BE2C (cell line): ENCODE measurements at regions not wholly inside any gene's neighbourhood (a gene's known extent, or its start where the extent isn't known, plus 50 kb on each side); places are given as distances from the start of the nearest gene placed in this dataset.
A peak's percentile ranks its signal among the peaks of the same experiment; 100 is the strongest.

Experiments used
- DNase-seq: peaks from one replicate; pipeline ENCODE4 v3.0.0-alpha.2; 2020
- H3K27me3 ChIP-seq: fragments of 250-450 bp; sonication (Bioruptor Pico); 2 replicates; pipeline ENCODE4 v1.5.1; 2020; ENCODE audit warnings: mild to moderate bottlenecking
- H3K36me3 ChIP-seq: fragments of 250-450 bp; sonication (Bioruptor Pico); 2 replicates; pipeline ENCODE4 v1.5.1; 2020; ENCODE audit warnings: mild to moderate bottlenecking
- H3K4me1 ChIP-seq: fragments of 250-450 bp; sonication (Bioruptor Pico); 2 replicates; pipeline ENCODE4 v1.5.1; 2020
- H3K4me3 ChIP-seq: 2 replicates; pipeline ENCODE4 v1.5.1; 2011; ENCODE audit warnings: low read depth, low read length
- H3K9me3 ChIP-seq: fragments of 250-450 bp; sonication (Bioruptor Pico); 2 replicates; pipeline ENCODE4 v1.5.1; 2020
- CTCF ChIP-seq: IDR thresholded peaks from 2 replicates; pipeline ENCODE4 v1.5.1; 2012; ENCODE audit warnings: mild to moderate bottlenecking, low read depth, low read length

DNA sequence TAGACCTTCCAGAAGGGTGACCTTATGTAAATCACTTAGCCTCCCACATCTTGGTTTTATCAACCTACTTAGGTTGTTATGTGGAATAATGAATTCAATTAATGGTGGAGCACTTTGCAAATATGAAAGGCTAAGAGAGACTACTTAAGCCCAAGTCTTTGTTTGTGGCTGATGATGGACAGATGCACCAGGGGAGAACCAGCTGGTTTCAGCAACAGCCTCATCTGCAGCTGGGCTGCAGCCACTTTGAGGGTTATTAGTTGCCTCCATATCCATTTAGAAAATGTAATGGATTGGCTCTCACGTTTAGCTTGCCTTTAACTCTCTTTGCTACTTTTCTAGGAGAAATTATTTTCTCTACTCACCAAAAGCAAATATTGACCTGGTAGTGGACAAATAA lies 146.6 kb downstream of the ESM1 start:
- no peaks in the 10 kb centered on the region for H3K9me3 ChIP-seq
- peaks cover 5% of the 10 kb centered on the region; the same call in 1 of the 2 replicates for H3K4me1 ChIP-seq
- no peaks in the 10 kb centered on the region for H3K27me3 ChIP-seq
- no peaks in the 10 kb centered on the region for H3K36me3 ChIP-seq
- no peak overlapping the region for H3K4me3 ChIP-seq
- DNase-seq = peak; percentile 37
- TF ChIP-seq CTCF = no peak

DNA sequence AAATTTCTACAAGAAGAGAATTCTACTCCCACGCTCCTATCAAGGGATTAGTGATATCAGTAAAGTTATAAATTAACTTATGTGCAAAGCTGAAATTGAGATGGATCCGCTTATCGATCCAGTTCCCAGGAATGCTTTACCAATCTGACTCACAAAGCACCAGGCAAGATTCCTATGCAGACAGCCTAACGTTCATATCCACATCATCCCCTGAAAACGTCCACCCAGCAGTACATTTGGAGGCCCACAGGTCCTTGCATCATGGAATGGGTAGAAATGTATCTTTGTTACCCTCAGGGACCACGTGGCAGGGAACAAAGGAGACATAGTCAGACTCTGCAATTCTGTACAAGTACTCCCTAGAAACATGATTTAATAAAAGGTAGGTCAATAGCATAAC lies 147.4 kb downstream of the ESM1 start:
- no peak overlapping the region for H3K4me3 ChIP-seq
- DNase-seq = no peak
- no peak for TF ChIP-seq CTCF
- H3K9me3 ChIP-seq = no peaks in the 10 kb centered on the region
- H3K27me3 ChIP-seq = no peaks in the 10 kb centered on the region
- peaks cover 5% of the 10 kb centered on the region; the same call in 1 of the 2 replicates for H3K4me1 ChIP-seq
- no peaks in the 10 kb centered on the region for H3K36me3 ChIP-seq

GRCh38 chr5:54837093-54837492 lies 148.3 kb downstream of the ESM1 start:
- Histone ChIP-seq H3K4me3 (no peak overlapping the region), H3K36me3 (no peaks in the 10 kb centered on the region), H3K9me3 (no peaks in the 10 kb centered on the region), H3K27me3 (no peaks in the 10 kb centered on the region), H3K4me1 (peaks cover 5% of the 10 kb centered on the region; the same call in 1 of the 2 replicates)
- TF ChIP-seq CTCF = no peak
- DNase-seq = no peak

DNA sequence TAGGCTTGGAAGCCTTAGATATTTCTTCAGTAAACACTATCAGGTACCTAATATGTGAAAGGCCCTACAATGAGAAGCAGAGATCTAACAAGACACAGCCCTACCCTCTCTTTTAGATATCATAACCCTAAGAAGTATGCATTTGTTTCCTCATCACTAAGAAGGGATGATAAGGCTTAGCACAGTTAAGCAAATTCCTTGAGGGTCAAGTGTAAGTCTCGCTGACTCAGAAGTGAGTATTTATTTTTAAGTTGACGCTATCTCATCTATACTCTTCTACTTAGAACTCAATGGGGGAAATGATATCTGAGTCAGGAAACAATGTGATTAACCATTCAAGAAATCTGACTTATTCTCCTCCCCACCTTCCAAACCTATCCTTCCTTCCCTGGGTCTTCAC lies 149.7 kb downstream of the ESM1 start:
- Histone ChIP-seq H3K4me3 (no peak overlapping the region), H3K4me1 (peaks cover 5% of the 10 kb centered on the region; the same call in 1 of the 2 replicates), H3K9me3 (no peaks in the 10 kb centered on the region), H3K36me3 (no peaks in the 10 kb centered on the region), H3K27me3 (no peaks in the 10 kb centered on the region)
- DNase-seq = no peak
- TF ChIP-seq CTCF = no peak

- Histone ChIP-seq H3K36me3 (no peaks in the 10 kb centered on the region), H3K9me3 (no peaks in the 10 kb centered on the region), H3K4me3 (no peak overlapping the region), H3K27me3 (no peaks in the 10 kb centered on the region), H3K4me1 (peaks cover 5% of the 10 kb centered on the region; the same call in 1 of the 2 replicates)
- DNase-seq = no peak
- no peak for TF ChIP-seq CTCF
These were observed 151.1 kb downstream of the ESM1 start for GRCh38 chr5:54834121-54834842.

GRCh38 chr5:54833590-54833989 lies 151.8 kb downstream of the ESM1 start:
- Histone ChIP-seq H3K4me1 (peaks cover under 1% of the 10 kb centered on the region; the same call in 1 of the 2 replicates), H3K4me3 (no peak overlapping the region), H3K27me3 (no peaks in the 10 kb centered on the region), H3K9me3 (no peaks in the 10 kb centered on the region), H3K36me3 (no peaks in the 10 kb centered on the region)
- DNase-seq = no peak
- TF ChIP-seq CTCF = no peak
